Liver (tissue), 3 donors: ENCODE measurements at regions not wholly inside any gene's neighbourhood (a gene's known extent, or its start where the extent isn't known, plus 50 kb on each side); places are given as distances from the start of the nearest gene placed in this dataset.

Source experiments
- EGR1 ChIP-seq, 2 donors: IDR thresholded peaks; 2 replicates each; pipeline ENCODE4 v1.6.1; 2016 to 2018; ENCODE audit warnings: antibody characterized with exemption in 2 of 2, low read depth in 2 of 2
- TF ChIP-seq, protein P1 (sequence below): fragments of 150-350 bp; IDR thresholded peaks from 2 replicates; pipeline ENCODE4 v1.5.1; 2017; ENCODE audit warnings: improper control_type of control experiment, low read depth, low read length; ENCODE audit not compliant: missing input control
- TF ChIP-seq, protein P2 (sequence below): IDR thresholded peaks from 2 replicates; pipeline ENCODE4 v1.6.1; 2016; ENCODE audit warnings: antibody characterized with exemption, mild to moderate bottlenecking
- donor health status: healthy.
- donor health status: healthy.

DNA sequence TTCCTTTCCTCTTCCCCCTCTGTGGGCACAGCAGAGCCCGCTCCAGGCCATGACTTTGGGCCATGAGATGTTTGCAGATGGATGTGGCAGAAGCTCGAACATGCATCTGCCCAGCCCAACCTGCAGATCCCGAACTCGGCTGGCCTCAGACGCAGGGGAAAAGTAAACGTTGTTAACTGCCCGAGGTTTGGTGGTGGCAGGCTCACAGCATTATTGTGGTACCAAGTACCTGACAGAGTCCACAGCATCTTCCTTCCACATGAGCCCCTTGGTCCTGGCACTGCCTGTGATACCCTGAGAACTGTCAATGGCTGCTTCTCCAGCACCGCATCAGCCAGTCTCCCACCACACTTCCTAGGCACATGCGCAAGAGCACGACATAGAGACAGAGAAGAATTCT lies 424.3 kb downstream of the OCA2 start:
- TF ChIP-seq, protein P1, sequence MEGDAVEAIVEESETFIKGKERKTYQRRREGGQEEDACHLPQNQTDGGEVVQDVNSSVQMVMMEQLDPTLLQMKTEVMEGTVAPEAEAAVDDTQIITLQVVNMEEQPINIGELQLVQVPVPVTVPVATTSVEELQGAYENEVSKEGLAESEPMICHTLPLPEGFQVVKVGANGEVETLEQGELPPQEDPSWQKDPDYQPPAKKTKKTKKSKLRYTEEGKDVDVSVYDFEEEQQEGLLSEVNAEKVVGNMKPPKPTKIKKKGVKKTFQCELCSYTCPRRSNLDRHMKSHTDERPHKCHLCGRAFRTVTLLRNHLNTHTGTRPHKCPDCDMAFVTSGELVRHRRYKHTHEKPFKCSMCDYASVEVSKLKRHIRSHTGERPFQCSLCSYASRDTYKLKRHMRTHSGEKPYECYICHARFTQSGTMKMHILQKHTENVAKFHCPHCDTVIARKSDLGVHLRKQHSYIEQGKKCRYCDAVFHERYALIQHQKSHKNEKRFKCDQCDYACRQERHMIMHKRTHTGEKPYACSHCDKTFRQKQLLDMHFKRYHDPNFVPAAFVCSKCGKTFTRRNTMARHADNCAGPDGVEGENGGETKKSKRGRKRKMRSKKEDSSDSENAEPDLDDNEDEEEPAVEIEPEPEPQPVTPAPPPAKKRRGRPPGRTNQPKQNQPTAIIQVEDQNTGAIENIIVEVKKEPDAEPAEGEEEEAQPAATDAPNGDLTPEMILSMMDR = no peak
- TF ChIP-seq, protein P2, sequence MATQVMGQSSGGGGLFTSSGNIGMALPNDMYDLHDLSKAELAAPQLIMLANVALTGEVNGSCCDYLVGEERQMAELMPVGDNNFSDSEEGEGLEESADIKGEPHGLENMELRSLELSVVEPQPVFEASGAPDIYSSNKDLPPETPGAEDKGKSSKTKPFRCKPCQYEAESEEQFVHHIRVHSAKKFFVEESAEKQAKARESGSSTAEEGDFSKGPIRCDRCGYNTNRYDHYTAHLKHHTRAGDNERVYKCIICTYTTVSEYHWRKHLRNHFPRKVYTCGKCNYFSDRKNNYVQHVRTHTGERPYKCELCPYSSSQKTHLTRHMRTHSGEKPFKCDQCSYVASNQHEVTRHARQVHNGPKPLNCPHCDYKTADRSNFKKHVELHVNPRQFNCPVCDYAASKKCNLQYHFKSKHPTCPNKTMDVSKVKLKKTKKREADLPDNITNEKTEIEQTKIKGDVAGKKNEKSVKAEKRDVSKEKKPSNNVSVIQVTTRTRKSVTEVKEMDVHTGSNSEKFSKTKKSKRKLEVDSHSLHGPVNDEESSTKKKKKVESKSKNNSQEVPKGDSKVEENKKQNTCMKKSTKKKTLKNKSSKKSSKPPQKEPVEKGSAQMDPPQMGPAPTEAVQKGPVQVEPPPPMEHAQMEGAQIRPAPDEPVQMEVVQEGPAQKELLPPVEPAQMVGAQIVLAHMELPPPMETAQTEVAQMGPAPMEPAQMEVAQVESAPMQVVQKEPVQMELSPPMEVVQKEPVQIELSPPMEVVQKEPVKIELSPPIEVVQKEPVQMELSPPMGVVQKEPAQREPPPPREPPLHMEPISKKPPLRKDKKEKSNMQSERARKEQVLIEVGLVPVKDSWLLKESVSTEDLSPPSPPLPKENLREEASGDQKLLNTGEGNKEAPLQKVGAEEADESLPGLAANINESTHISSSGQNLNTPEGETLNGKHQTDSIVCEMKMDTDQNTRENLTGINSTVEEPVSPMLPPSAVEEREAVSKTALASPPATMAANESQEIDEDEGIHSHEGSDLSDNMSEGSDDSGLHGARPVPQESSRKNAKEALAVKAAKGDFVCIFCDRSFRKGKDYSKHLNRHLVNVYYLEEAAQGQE = no peak
- TF ChIP-seq EGR1 (IDR thresholded peaks at IDR 0.05; ENCODE audit: low read depth in 2 of 2) = no peak
